NOMO-1 treated with dmso at 0.1 percent for 144 hours (cell line): ENCODE measurements at regions not wholly inside any gene's neighbourhood (a gene's known extent, or its start where the extent isn't known, plus 50 kb on each side); places are given as distances from the start of the nearest gene placed in this dataset.
"Not testable (repeated sequence)": the region's sequence is repeated elsewhere in the genome, so short reads cannot be mapped to it uniquely, and the experiment has no call there.

Experiments used
- DNase-seq: peaks from one replicate; lab custom pipeline; 2025; ENCODE audit not compliant: unreplicated experiment; lab: John Stamatoyannopoulos, UW

GRCh38 chr1:110260194-110260593 is 50.1 kb downstream of the KCNC4 start:
- no peak for DNase-seq

- peak; percentile 31 for DNase-seq
These were observed 52.2 kb downstream of the KCNC4 start for GRCh38 chr1:110262296-110262695.

GRCh38 chr1:110262846-110263631 is 52.9 kb downstream of the KCNC4 start:
- no peak for DNase-seq

- DNase-seq: no peak
These were observed 54.3 kb downstream of the KCNC4 start for GRCh38 chr1:110264430-110264829.

DNA sequence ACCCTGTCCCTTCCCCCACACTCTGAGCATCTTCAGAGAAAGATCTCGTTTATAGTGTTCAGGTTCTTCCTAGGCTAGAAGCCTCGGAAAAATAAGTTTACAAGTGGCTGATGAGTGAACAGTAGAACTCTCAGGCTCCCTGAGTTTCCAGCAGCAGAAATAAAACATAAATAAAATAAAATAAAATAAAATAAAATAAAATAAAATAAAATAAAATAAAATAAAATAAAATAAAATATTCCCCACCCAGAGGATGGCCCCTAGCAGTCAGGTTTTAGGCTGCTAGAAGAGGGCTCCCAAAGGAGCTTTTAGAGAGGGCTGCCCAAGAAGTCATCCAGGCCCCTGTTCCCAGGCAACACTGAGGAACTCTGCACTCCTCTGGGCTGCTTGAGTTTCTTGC is 55.1 kb downstream of the KCNC4 start:
- no peak for DNase-seq

- DNase-seq: no peak
These were observed 56.7 kb downstream of the KCNC4 start for GRCh38 chr1:110266834-110267233.

DNA sequence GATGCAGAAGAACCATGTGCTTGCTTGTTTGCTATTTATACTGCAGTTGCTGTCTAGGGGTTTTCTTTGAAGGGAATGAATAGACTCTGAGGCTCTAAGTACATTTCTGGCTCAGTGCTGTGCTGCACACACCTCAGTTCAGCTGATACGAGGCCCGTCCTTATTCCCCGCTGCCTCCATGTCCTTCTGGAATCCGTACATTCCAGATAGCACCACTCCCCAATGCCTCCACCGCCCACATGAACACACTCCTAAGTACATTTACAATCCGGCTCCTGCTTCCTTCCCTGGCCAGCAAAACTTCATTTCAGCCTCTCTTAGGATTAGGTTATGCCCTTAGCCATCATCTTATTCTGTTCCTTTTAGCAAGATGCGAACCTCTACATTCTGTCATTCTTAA is 57.1 kb downstream of the KCNC4 start:
- no peak for DNase-seq

GRCh38 chr1:110272045-110272444 is 61.9 kb downstream of the KCNC4 start:
- no peak for DNase-seq

DNA sequence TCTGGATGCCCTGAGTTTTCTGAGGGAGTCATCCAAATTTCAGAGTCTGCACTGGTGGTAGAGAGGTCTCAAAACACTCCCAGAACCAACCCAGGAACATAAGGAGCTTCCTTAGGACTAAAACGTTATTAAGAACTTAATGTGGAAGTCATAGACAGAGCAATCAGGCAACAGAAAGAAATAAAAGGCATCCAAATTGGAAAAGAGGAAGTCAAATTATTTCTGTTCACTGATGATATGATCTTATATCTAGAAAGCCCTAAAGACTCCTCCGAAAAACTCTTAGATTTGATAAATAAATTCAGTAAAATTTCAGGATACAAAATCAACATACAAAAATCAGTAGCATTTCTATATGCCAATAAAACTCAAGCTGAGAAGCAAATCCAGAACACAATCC is 63.7 kb downstream of the KCNC4 start:
- DNase-seq: not testable (repeated sequence)

DNA sequence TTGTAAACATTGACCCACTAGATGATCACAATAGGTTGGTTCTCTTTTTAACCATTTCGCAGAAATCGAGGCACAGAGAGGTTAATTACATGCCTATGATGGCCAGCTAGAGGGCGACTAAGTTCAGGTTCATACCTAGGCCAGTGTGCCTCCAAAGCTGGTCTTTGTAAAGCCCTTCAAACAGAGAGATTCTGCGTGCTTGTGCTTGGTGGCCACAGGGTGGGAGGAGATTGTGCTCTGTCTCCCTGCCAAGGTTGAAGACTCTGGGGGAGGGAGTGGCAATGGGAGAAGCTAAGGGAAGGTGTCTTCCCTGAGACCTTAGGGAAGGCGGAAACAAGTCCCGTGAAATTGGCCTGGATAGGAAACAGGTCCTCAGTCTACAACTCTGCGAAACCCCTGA is 59.1 kb upstream of the RBM15 start:
- DNase-seq: no peak

GRCh38 chr1:110280804-110281203 is 58.4 kb upstream of the RBM15 start:
- no peak for DNase-seq

- DNase-seq: no peak
These were observed 57.5 kb upstream of the RBM15 start for GRCh38 chr1:110281363-110282290.

DNA sequence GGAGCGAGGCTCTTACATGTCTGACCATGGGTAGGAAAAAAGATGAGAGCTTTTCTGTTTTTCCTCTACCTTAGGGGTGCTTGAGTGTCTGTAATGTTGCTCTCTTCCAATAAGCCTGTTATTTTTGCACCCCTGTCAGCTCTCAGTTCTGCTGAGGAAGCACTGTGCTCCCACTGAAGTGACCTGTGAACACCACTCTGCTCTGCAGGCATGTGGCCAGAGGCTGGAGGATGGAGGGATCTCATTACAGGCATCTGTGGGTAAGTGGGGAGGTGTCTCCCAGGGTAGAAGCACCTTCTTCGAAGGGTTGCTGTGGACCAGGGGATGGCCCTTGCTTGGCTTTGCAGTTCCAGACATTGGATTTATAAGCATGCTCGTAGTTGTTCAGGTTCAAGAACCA is 56.8 kb upstream of the RBM15 start:
- no peak for DNase-seq

GRCh38 chr1:110283677-110284076 is 55.5 kb upstream of the RBM15 start:
- DNase-seq: no peak

GRCh38 chr1:110285316-110285715 is 53.9 kb upstream of the RBM15 start:
- DNase-seq: no peak

GRCh38 chr1:110286564-110286963 is 52.6 kb upstream of the RBM15 start:
- no peak for DNase-seq

GRCh38 chr1:110288111-110288510 is 51.1 kb upstream of the RBM15 start:
- no peak for DNase-seq
